Hepatocyte (in vitro differentiated cells): ENCODE measurements at regions not wholly inside any gene's neighbourhood (a gene's known extent, or its start where the extent isn't known, plus 50 kb on each side); places are given as distances from the start of the nearest gene placed in this dataset.

ENCODE experiments used
- DNase-seq: peaks from one replicate; pipeline ENCODE4 v3.0.0-alpha.2; 2016; ENCODE audit warnings: low spot score
- H2AFZ ChIP-seq: fragments of 200-600 bp; sonication (generic); 2 replicates; pipeline ENCODE4 v1.6.0; 2016; ENCODE audit warnings: antibody characterized with exemption, mild to moderate bottlenecking
- H3K27ac ChIP-seq: fragments of 200-600 bp; sonication (generic); 2 replicates; pipeline ENCODE4 v1.5.1; 2016; ENCODE audit warnings: mild to moderate bottlenecking
- H3K27me3 ChIP-seq: fragments of 200-600 bp; sonication (generic); 2 replicates; pipeline ENCODE4 v1.6.1; 2016
- H3K36me3 ChIP-seq: fragments of 200-600 bp; sonication (generic); replicated peaks from 2 replicates; pipeline ENCODE4 v1.5.1; 2016; ENCODE audit warnings: low read depth; ENCODE audit not compliant: insufficient read depth
- H3K4me1 ChIP-seq: fragments of 200-600 bp; sonication (generic); 2 replicates; pipeline ENCODE4 v1.5.1; 2016; ENCODE audit warnings: mild to moderate bottlenecking, moderate library complexity; ENCODE audit not compliant: insufficient read depth
- H3K4me2 ChIP-seq: fragments of 200-600 bp; sonication (generic); 2 replicates; pipeline ENCODE4 v1.6.0; 2016
- H3K4me3 ChIP-seq: fragments of 200-600 bp; sonication (generic); 2 replicates; pipeline ENCODE4 v1.5.1; 2016; ENCODE audit warnings: mild to moderate bottlenecking
- H3K79me2 ChIP-seq: fragments of 200-600 bp; sonication (generic); 2 replicates; pipeline ENCODE4 v1.6.0; 2017; ENCODE audit warnings: mild to moderate bottlenecking
- H3K9me2 ChIP-seq: fragments of 200-600 bp; sonication (generic); replicated peaks from 2 replicates; pipeline ENCODE4 v1.6.0; 2017; ENCODE audit warnings: mild to moderate bottlenecking; ENCODE audit not compliant: insufficient read depth
- H3K9me3 ChIP-seq: fragments of 200-600 bp; sonication (generic); 2 replicates; pipeline ENCODE4 v1.5.1; 2016; ENCODE audit warnings: low read depth, mild to moderate bottlenecking
- H4K20me1 ChIP-seq: fragments of 200-600 bp; sonication (generic); 2 replicates; pipeline ENCODE4 v1.6.0; 2016; ENCODE audit warnings: mild to moderate bottlenecking; ENCODE audit not compliant: insufficient read depth, poor library complexity, severe bottlenecking
- CTCF ChIP-seq: fragments of 200-600 bp; sonication (generic); IDR thresholded peaks from 2 replicates; pipeline ENCODE4 v1.5.1; 2016; ENCODE audit warnings: antibody characterized with exemption, mild to moderate bottlenecking; ENCODE audit not compliant: poor library complexity
- EZH2 ChIP-seq: fragments of 200-600 bp; sonication (generic); IDR thresholded peaks from 2 replicates; pipeline ENCODE4 v1.6.1; 2016; ENCODE audit warnings: antibody characterized with exemption, mild to moderate bottlenecking, borderline replicate concordance
- EZH2phosphoT487 ChIP-seq: fragments of 200-600 bp; sonication (generic); IDR thresholded peaks from one replicate; pipeline ENCODE4 v1.6.1; 2018; ENCODE audit warnings: antibody characterized with exemption, mild to moderate bottlenecking, low read depth, moderate library complexity; ENCODE audit not compliant: unreplicated experiment, severe bottlenecking
- WGBS: methylation state at CpG from one replicate; pipeline ENCODE4 v1.1.6; 2016; ENCODE audit warnings: low lambda C conversion rate; ENCODE audit errors: missing lambda C conversion rate; 5-methylcytosine and 5-hydroxymethylcytosine counted together

- H3K27ac ChIP-seq: peak overlapping the region; percentile 97
Observed at GRCh38 chr2:174022431-174022830, 57.3 kb upstream of the SP3 start.

GRCh38 chr2:174020926-174021662, 55.9 kb upstream of the SP3 start:
- 81% methylated on average over 5 of the region's 5 CpGs for WGBS
- Histone ChIP-seq H4K20me1 (no peaks in the 10 kb centered on the region), H3K27me3 (no peaks in the 10 kb centered on the region), H3K4me1 (peaks cover 33% of the 10 kb centered on the region), H3K9me3 (no peaks in the 10 kb centered on the region), H3K4me2 (no peak overlapping the region), H3K36me3 (no peaks in the 10 kb centered on the region), H3K27ac (peak overlapping the region; percentile 20), H3K4me3 (no peak overlapping the region), H2AFZ (peak overlapping the region; percentile 25), H3K79me2 (no peaks in the 10 kb centered on the region), H3K9me2 (no peaks in the 10 kb centered on the region)
- DNase-seq: no peak
- TF ChIP-seq EZH2phosphoT487: no peak
- TF ChIP-seq EZH2: no peak
- no peak for TF ChIP-seq CTCF

More at GRCh38 chr2:174022431-174022830, 57.3 kb upstream of the SP3 start:
- no peak for DNase-seq
- Histone ChIP-seq H3K4me3 (no peak overlapping the region), H2AFZ (no peak overlapping the region), H4K20me1 (no peaks in the 10 kb centered on the region), H3K4me1 (peaks cover 39% of the 10 kb centered on the region), H3K9me3 (no peaks in the 10 kb centered on the region), H3K79me2 (no peaks in the 10 kb centered on the region), H3K4me2 (no peak overlapping the region), H3K36me3 (no peaks in the 10 kb centered on the region), H3K9me2 (no peaks in the 10 kb centered on the region), H3K27me3 (no peaks in the 10 kb centered on the region)
- WGBS: 67% methylated on average over 4 of the region's 4 CpGs
- TF ChIP-seq CTCF (no peak), EZH2phosphoT487 (no peak), EZH2 (no peak)

GRCh38 chr2:174020026-174020425, 54.9 kb upstream of the SP3 start:
- H3K4me1 ChIP-seq: peaks cover 23% of the 10 kb centered on the region
- H2AFZ ChIP-seq: no peak overlapping the region
- DNase-seq: no peak
- H3K27ac ChIP-seq: no peak overlapping the region
- no peak for TF ChIP-seq EZH2
- no peak for TF ChIP-seq CTCF
- TF ChIP-seq EZH2phosphoT487: no peak
- 86% methylated on average over 5 of the region's 5 CpGs for WGBS
- H3K4me2 ChIP-seq: no peak overlapping the region
- no peaks in the 10 kb centered on the region for H4K20me1 ChIP-seq
- H3K27me3 ChIP-seq: no peaks in the 10 kb centered on the region
- no peaks in the 10 kb centered on the region for H3K79me2 ChIP-seq
- no peaks in the 10 kb centered on the region for H3K9me2 ChIP-seq
- no peaks in the 10 kb centered on the region for H3K9me3 ChIP-seq
- no peak overlapping the region for H3K4me3 ChIP-seq
- no peaks in the 10 kb centered on the region for H3K36me3 ChIP-seq
